HepG2 (cell line): ENCODE measurements at regions not wholly inside any gene's neighbourhood (a gene's known extent, or its start where the extent isn't known, plus 50 kb on each side); places are given as distances from the start of the nearest gene placed in this dataset.

ENCODE experiments used
- CENPT ChIP-seq: sonication (generic); formaldehyde crosslinking; IDR thresholded peaks from 2 replicates; pipeline ENCODE4 v1.8.0; 2022; ENCODE audit warnings: low read depth, mild to moderate bottlenecking, moderate library complexity, missing genetic modification reagents
- ELF4 ChIP-seq: sonication (generic); formaldehyde crosslinking; IDR thresholded peaks from 2 replicates; pipeline ENCODE4 v1.5.0; 2020; ENCODE audit warnings: missing genetic modification reagents, mild to moderate bottlenecking, moderate library complexity, borderline replicate concordance
- GABPB1 ChIP-seq: IDR thresholded peaks from 2 replicates; pipeline ENCODE4 v1.6.1; 2016; ENCODE audit warnings: mild to moderate bottlenecking, missing genetic modification reagents, moderate library complexity, missing compliant biosample characterization
- HDAC2 ChIP-seq: sonication (generic); formaldehyde crosslinking; IDR thresholded peaks from 2 replicates; pipeline ENCODE4 v1.4.0; 2020; ENCODE audit warnings: missing genetic modification reagents
- HMGA1 ChIP-seq: sonication (generic); formaldehyde crosslinking; conservative IDR thresholded peaks from 2 replicates; pipeline ENCODE4 v1.4.0; 2020; ENCODE audit warnings: missing genetic modification reagents
- ISX ChIP-seq: sonication (generic); formaldehyde crosslinking; conservative IDR thresholded peaks from 2 replicates; pipeline ENCODE4 v1.5.0; 2020; ENCODE audit warnings: missing genetic modification reagents
- MEIS2 ChIP-seq: sonication (generic); formaldehyde crosslinking; IDR thresholded peaks from 2 replicates; pipeline ENCODE4 v1.9.0; 2021; ENCODE audit warnings: mild to moderate bottlenecking, missing genetic modification reagents
- NONO ChIP-seq, 2 experiments: fragments of 450-650 bp in 1 of 2; sonication (generic) in 1 of 2; formaldehyde crosslinking in 1 of 2; IDR thresholded peaks in 1 of 2; conservative IDR thresholded peaks in 1 of 2; 2 replicates each; pipeline versions ENCODE4 v1.6.1 to v1.8.0; 2017 to 2022; ENCODE audit warnings: mild to moderate bottlenecking in 1 of 2, missing genetic modification reagents in 1 of 2, moderate library complexity in 1 of 2
- PAX8 ChIP-seq: sonication (generic); formaldehyde crosslinking; IDR thresholded peaks from 2 replicates; pipeline ENCODE4 v1.8.0; 2022; ENCODE audit warnings: mild to moderate bottlenecking, missing genetic modification reagents, borderline replicate concordance
- ZBTB2 ChIP-seq: sonication (generic); formaldehyde crosslinking; IDR thresholded peaks from 2 replicates; pipeline ENCODE4 v1.8.0; 2022; ENCODE audit warnings: low read depth, missing genetic modification reagents
- ZNF253 ChIP-seq: sonication (generic); formaldehyde crosslinking; IDR thresholded peaks from 2 replicates; pipeline ENCODE4 v1.8.0; 2022; ENCODE audit warnings: mild to moderate bottlenecking, missing genetic modification reagents, borderline replicate concordance
- ZNF263 ChIP-seq: sonication (generic); formaldehyde crosslinking; IDR thresholded peaks from 2 replicates; pipeline ENCODE4 v1.4.0; 2020; ENCODE audit warnings: missing genetic modification reagents
- ZNF335 ChIP-seq: sonication (generic); formaldehyde crosslinking; IDR thresholded peaks from 2 replicates; pipeline ENCODE4 v1.4.0; 2020; ENCODE audit warnings: missing genetic modification reagents
- ZNF383 ChIP-seq: sonication (generic); formaldehyde crosslinking; IDR thresholded peaks from 2 replicates; pipeline ENCODE4 v1.4.0; 2020; ENCODE audit warnings: missing genetic modification reagents, mild to moderate bottlenecking, borderline replicate concordance
- ZNF407 ChIP-seq: sonication (generic); formaldehyde crosslinking; IDR thresholded peaks from one replicate; pipeline ENCODE4 v1.5.1; 2020; ENCODE audit warnings: mild to moderate bottlenecking, missing genetic modification reagents; ENCODE audit errors: not compliant biosample characterization
- ZNF670 ChIP-seq: sonication (generic); formaldehyde crosslinking; IDR thresholded peaks from 2 replicates; pipeline ENCODE4 v1.8.0; 2022; ENCODE audit warnings: mild to moderate bottlenecking, missing genetic modification reagents, borderline replicate concordance
- ZNF780A ChIP-seq: sonication (generic); formaldehyde crosslinking; IDR thresholded peaks from 2 replicates; pipeline ENCODE4 v1.8.0; 2022; ENCODE audit warnings: mild to moderate bottlenecking, missing genetic modification reagents, moderate library complexity
- ZNF781 ChIP-seq: sonication (generic); formaldehyde crosslinking; IDR thresholded peaks from 2 replicates; pipeline ENCODE4 v1.5.1; 2020; ENCODE audit warnings: borderline replicate concordance, mild to moderate bottlenecking, missing genetic modification reagents; ENCODE audit errors: not compliant biosample characterization
- ZNF891 ChIP-seq: sonication (generic); formaldehyde crosslinking; IDR thresholded peaks from 2 replicates; pipeline ENCODE4 v1.5.0; 2020; ENCODE audit warnings: mild to moderate bottlenecking, missing genetic modification reagents
- TF ChIP-seq, protein P1 (sequence below): sonication (generic); formaldehyde crosslinking; IDR thresholded peaks from 2 replicates; pipeline ENCODE4 v1.4.0; 2020; ENCODE audit warnings: mild to moderate bottlenecking, missing genetic modification reagents

- no peak for TF ChIP-seq ZNF253
- TF ChIP-seq ELF4 (CRISPR knock-in tag), result no peak
- no peak for TF ChIP-seq PAX8 (CRISPR knock-in tag)
- TF ChIP-seq ZNF335 (CRISPR knock-in tag), result no peak
- no peak for TF ChIP-seq ZNF781
- TF ChIP-seq ZNF891 (CRISPR knock-in tag), result no peak
- peak; percentile 85 for TF ChIP-seq HDAC2 (CRISPR knock-in tag)
- TF ChIP-seq ISX (CRISPR knock-in tag), result no peak
- 0 out of 2 replicates have a peak, but pooled peaks have one; percentile 20 for TF ChIP-seq ZNF670 (CRISPR knock-in tag)
- peak; percentile 45; the same call in 1 of the 2 replicates for TF ChIP-seq ZNF263 (CRISPR knock-in tag)
- no peak for TF ChIP-seq ZBTB2 (CRISPR knock-in tag)
- TF ChIP-seq ZNF780A (CRISPR knock-in tag), result no peak
- no peak for TF ChIP-seq CENPT (CRISPR knock-in tag)
- peak; percentile 90 for TF ChIP-seq MEIS2 (CRISPR knock-in tag)
- no peak for TF ChIP-seq ZNF383 (CRISPR knock-in tag)
- TF ChIP-seq GABPB1, result peak; percentile 36; the same call in 1 of the 2 replicates
- TF ChIP-seq NONO (IDR thresholded peaks at IDR 0.05), result no peak
- TF ChIP-seq NONO (CRISPR knock-in tag; conservative IDR thresholded peaks at IDR 0.05), result no peak
- TF ChIP-seq, protein P1, sequence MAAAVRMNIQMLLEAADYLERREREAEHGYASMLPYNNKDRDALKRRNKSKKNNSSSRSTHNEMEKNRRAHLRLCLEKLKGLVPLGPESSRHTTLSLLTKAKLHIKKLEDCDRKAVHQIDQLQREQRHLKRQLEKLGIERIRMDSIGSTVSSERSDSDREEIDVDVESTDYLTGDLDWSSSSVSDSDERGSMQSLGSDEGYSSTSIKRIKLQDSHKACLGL (CRISPR knock-in tag), result no peak
- TF ChIP-seq HMGA1 (CRISPR knock-in tag), result no peak
- TF ChIP-seq ZNF407 (CRISPR knock-in tag), result no peak
These were observed 185.8 kb downstream of the HS3ST3A1 start (continued) for GRCh38 chr17:13415871-13416416.
